Pons (tissue), 1 donor: ENCODE measurements at regions not wholly inside any gene's neighbourhood (a gene's known extent, or its start where the extent isn't known, plus 50 kb on each side); places are given as distances from the start of the nearest gene placed in this dataset.

Experiments
- DNase-seq: peaks from one replicate; pipeline ENCODE4 v3.0.0-alpha.2; 2016; ENCODE audit warnings: low spot score

DNA sequence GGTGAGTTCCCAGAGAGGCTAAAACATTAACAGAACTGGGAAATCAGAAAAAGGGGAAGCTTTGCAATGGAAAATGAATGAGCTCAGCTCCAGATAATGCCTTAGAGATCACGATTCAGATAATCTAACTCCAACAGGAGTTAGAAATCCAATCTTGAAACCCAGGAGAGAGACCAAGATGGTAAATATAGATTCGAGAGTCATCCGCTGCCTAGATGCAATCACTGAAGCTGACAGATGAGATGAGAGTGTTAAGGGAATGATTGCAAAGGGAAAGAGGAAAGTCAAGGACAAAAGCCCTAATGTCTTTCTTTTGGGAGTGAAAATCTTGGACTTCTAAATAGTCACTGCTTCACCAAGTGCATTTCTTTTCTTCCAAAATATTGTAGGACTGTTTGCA is 722.0 kb downstream of the EPHA4 start:
- DNase-seq = no peak

- no peak for DNase-seq
These were observed 716.8 kb downstream of the EPHA4 start for GRCh38 chr2:220855296-220855695.

DNA sequence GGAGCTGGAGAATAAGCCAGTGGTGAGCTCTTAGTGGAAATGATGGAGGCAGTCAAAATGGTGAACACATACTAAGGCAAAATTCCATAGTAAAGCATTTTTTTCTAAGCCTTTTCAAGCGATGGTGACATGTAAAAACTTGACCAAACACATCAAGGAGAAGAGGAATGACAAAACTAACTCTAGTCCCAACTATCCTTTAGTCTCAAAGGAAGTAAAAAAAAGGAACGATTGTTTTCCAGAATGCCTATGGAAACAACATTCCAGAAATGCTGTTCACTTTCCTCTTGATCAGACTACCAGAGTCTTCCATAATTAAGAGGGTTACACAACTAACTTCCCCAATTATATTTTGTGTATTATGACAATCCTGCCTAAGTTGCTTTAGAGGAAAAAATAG is 715.6 kb downstream of the EPHA4 start:
- no peak for DNase-seq

DNA sequence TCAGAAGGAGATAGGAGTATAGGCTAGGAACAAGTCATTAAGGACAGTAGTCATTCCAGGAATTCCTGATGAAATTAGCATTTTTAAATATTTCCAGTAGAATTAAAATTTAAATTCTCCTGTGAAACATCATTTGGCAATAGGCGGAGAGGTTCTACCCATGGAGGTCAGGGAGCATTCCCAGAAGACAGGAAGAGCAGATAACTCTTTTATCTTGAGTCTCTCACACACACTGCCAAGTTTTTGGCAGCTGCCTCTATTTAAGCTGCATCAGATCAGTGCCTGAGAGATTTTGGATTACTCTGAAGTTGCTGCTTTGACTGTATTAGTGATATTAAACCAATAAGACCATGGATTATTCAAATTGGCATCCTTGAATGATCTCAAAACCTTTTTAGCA is 714.7 kb downstream of the EPHA4 start:
- no peak for DNase-seq

- DNase-seq = no peak
These were observed 714.0 kb downstream of the EPHA4 start for GRCh38 chr2:220858101-220858500.

DNA sequence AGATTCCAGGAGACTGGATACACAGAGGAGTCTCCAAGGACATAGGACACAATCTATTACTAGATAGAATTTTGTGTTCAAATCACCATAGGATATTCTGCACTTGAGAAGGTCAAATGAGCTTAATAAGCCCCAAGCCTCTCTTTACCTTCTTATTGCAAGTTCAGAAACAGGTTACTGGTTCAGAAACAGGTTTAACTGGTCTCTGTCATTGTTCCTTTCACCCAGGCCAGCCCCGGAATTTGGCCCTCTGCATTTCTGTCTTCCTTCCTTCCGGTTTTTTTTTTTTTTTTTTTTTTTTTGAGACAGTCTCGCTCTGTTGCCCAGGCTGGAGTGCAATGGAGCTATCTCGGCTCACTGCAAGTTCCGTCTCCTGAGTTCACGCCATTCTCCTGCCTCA is 700.2 kb downstream of the EPHA4 start:
- no peak for DNase-seq

GRCh38 chr2:220876080-220876824 is 695.9 kb downstream of the EPHA4 start:
- no peak for DNase-seq

DNA sequence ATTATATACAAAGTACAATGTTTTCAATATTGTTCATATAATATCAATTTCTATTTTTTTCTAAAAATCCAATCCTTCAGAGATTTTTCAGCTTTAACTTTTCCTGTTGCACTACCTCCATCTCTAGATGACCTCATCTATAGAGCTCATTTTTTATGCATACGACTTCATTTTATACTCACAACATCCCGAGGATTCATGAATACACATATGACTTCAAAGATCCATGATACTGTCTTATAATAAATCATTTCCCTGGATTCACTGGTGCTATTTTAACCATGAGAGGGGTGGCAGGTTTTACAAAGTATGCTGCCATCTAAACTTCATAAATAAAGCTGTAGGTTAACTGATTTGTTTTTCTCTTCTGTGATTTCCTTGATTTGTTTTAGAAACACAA is 694.6 kb downstream of the EPHA4 start:
- no peak for DNase-seq

GRCh38 chr2:220877897-220878296 is 694.2 kb downstream of the EPHA4 start:
- no peak for DNase-seq

- no peak for DNase-seq
These were observed 691.2 kb downstream of the EPHA4 start for GRCh38 chr2:220880623-220881596.

DNA sequence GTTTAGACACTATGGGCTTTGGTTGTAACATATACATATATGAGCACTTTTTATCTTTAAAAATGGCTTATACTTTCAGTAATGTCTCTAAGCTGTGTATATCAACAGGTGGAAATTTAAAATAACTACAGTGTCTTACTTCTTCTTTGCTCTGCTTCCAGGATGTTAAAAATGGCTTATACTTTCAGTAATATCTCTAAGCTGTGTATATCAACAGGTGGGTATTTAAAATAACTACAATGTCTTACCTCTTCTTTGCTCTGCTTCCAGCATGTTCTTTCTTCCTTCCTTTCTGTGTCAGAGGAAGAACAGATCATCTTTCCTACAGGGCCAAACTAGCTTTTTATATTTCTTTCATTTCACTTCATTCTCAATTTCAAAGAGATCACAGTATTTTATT is 689.6 kb downstream of the EPHA4 start:
- DNase-seq = no peak

DNA sequence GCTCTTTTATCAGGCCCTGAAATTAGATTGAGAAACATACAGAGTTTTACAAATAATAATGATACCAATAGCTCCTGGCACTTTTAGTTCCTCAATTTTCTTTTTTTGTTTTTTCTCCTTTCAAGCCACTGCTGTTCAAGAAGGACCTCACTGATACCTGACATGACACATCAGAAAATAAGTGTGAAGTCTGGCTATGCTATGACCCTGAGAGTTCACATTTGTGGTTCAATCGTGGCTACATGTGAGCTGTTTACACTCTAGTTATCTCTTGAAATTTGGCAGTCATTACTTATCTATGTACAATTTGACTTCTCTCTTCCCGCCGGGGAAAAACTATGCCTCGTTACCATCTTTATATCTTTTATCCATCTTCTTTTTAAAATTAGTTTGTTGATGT is 686.5 kb downstream of the EPHA4 start:
- no peak for DNase-seq

DNA sequence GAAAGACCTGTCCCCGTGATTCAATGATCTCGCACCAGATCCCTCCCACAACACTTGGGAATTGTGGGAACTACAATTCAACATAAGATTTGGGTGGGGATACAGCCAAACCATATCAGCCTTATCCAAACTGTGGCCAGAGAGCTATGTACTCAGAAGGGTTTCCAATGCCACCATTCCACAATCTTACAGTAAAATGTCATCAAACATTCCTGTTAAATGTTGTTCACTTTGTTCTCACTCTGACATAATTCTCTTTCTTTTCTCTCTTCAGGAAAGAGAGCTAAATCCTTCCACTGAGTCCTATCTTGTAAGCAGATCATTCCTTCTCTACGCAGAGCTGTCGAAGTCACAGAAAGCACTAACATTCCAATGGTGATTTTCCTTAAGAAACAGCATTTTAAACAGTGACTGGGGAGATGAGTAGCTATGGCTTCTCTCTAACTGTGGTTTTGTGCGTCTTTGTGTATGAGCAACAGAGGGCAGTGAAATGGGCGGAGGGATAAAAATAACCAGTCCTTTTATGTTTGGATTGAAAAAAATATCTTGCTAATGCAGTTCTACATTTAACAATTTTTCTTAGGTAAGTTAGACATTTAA is 684.7 kb downstream of the EPHA4 start:
- no peak for DNase-seq

DNA sequence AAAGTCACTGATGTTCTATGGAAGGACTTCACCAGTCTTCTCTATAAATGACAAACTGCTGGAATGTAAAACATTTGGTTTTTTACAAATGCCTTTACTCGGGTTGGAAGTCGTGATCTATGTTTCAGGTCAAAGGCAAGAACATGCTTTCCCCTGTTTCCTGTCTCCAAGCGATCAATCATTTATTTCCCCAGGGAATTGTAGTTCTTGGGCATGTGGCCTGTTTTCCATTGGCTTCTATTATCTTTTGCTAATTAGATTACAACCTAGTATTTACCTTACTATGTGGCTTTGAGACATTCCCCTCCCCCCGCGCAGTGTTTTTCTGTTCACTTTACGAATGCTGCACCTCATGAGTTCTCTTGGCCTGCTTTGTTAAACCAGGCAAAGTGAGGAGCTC is 684.2 kb downstream of the EPHA4 start:
- DNase-seq = no peak

GRCh38 chr2:220890931-220891330 is 681.2 kb downstream of the EPHA4 start:
- DNase-seq = no peak

DNA sequence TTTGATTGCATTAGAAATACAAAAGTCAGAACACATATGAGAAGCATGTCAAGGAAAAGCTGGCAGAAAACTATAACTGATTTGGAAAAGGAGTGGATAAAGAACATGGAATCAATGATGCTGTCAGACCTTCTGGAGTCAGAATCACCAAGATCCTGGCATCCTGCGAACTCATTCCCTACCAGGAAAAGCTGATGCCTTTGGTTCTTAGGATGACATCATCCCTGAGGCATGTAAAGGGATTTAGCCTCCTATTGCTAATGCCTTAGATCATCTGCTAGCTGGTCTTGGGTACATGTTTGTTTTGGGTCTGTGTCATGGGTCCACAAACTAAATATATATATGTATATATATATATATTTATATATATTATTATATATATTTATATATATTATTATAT is 680.7 kb downstream of the EPHA4 start:
- DNase-seq = no peak

DNA sequence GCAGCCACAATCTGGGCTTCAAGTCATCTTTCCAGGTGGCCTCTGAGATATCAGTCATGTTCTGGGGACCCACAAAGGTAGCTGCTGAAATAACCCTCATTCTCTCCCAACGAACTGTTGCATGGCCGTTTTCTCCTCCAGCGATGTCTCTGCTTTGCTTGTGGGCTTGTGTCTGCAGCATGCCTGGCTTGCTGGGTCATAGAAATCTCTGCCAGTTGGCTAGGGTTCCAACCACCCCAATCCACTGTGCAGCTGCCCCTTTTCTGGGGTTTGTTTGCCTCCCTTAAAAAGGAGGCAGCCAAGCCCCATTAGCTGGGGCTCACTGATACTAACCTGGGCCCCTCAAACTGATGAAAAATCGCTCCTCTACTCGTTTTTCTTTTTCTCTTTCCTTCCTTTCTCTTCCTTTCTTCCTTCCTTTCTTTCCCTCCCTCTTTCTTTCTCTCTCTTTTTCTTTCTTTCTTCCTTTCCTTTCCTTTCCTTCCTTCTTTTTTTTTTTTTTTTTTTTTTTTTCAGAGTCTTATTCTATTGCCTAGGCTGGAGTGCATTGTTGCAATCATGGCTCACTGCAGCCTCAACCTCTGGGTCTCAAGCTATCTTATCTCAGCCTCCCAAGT is 680.0 kb downstream of the EPHA4 start:
- no peak for DNase-seq

DNA sequence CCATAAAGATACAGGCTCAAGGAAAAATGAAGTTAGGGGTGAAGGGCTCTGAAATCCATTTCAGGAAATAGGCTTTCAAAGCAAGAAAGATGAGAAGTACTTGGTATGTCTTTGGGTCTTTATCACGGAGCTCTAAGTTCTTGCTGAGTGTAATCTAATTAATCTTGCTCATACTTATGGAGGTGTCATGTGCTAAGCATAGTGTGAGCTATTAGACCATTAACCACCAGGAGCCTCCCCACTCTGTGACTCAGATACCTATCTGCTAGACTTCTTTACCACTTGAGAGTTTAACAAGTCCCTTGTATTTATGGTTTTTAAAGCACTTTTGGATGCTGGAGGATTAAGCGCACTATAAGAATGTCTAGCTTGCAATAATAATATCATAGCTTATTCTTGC is 678.7 kb downstream of the EPHA4 start:
- DNase-seq = no peak

- DNase-seq = no peak
These were observed 678.0 kb downstream of the EPHA4 start for GRCh38 chr2:220894069-220894468.

- DNase-seq = no peak
These were observed 672.6 kb downstream of the EPHA4 start for GRCh38 chr2:220899492-220899891.

- DNase-seq = no peak
These were observed 668.1 kb downstream of the EPHA4 start for GRCh38 chr2:220904015-220904414.

GRCh38 chr2:220913384-220913783 is 658.7 kb downstream of the EPHA4 start:
- no peak for DNase-seq
